H9 (cell line): ENCODE measurements at regions not wholly inside any gene's neighbourhood (a gene's known extent, or its start where the extent isn't known, plus 50 kb on each side); places are given as distances from the start of the nearest gene placed in this dataset.

ENCODE experiments used
- DNase-seq: peaks from one replicate; pipeline ENCODE4 v3.0.0-alpha.2; 2017
- H2AFZ ChIP-seq: one replicate; pipeline ENCODE4 v1.6.1; 2013; ENCODE audit warnings: mild to moderate bottlenecking, low read length, control low read depth, moderate library complexity
- H2AK5ac ChIP-seq: 2 replicates; pipeline ENCODE4 v1.6.1; 2013; ENCODE audit warnings: low read length, control low read depth, mixed read lengths; ENCODE audit not compliant: insufficient read length
- H2BK120ac ChIP-seq: one replicate; pipeline ENCODE4 v1.6.1; 2013; ENCODE audit warnings: low read depth, mild to moderate bottlenecking, low read length, control low read depth, inconsistent platforms; ENCODE audit not compliant: poor library complexity, severe bottlenecking
- H2BK12ac ChIP-seq: 2 replicates; pipeline ENCODE4 v1.6.1; 2013; ENCODE audit warnings: low read length, control low read depth, mixed read lengths, low read depth; ENCODE audit not compliant: insufficient read length
- H2BK15ac ChIP-seq: 2 replicates; pipeline ENCODE4 v1.6.1; 2013; ENCODE audit warnings: low read depth, low read length, control low read depth
- H2BK20ac ChIP-seq: one replicate; pipeline ENCODE4 v1.6.1; 2013; ENCODE audit warnings: low read depth, mild to moderate bottlenecking, low read length, control low read depth, inconsistent platforms; ENCODE audit not compliant: poor library complexity, severe bottlenecking
- H2BK5ac ChIP-seq: 2 replicates; pipeline ENCODE4 v1.6.1; 2013; ENCODE audit warnings: low read length, control low read depth, mixed read lengths; ENCODE audit not compliant: insufficient read length
- H3K14ac ChIP-seq: 2 replicates; pipeline ENCODE4 v1.6.1; 2013; ENCODE audit warnings: low read length, control low read depth; ENCODE audit not compliant: insufficient read depth
- H3K18ac ChIP-seq: 2 replicates; pipeline ENCODE4 v1.6.1; 2013; ENCODE audit warnings: low read depth, mild to moderate bottlenecking, mixed read lengths, low read length, control low read depth; ENCODE audit not compliant: insufficient read length
- H3K23ac ChIP-seq: 2 replicates; pipeline ENCODE4 v1.6.1; 2013; ENCODE audit warnings: low read length, control low read depth, mixed read lengths, low read depth; ENCODE audit not compliant: insufficient read length
- H3K23me2 ChIP-seq: 2 replicates; pipeline ENCODE4 v1.6.1; 2013; ENCODE audit warnings: low read depth, mild to moderate bottlenecking, mixed read lengths, low read length, control low read depth; ENCODE audit not compliant: insufficient read length, poor library complexity, severe bottlenecking
- H3K27ac ChIP-seq: 2 replicates; pipeline ENCODE4 v1.5.1; 2013; ENCODE audit warnings: low read length, control low read depth, mixed read lengths, low read depth; ENCODE audit not compliant: insufficient read length
- H3K27me3 ChIP-seq: 2 replicates; pipeline ENCODE4 v1.6.1; 2013; ENCODE audit warnings: low read length, control low read depth, inconsistent platforms; ENCODE audit not compliant: insufficient read depth
- H3K4ac ChIP-seq: 2 replicates; pipeline ENCODE4 v1.6.1; 2013; ENCODE audit warnings: low read depth, mild to moderate bottlenecking, control low read depth, inconsistent platforms, low read length, moderate library complexity
- H3K4me1 ChIP-seq: 2 replicates; pipeline ENCODE4 v1.6.1; 2013; ENCODE audit warnings: low read length, control low read depth, inconsistent platforms; ENCODE audit not compliant: insufficient read depth
- H3K4me2 ChIP-seq: 2 replicates; pipeline ENCODE4 v1.6.1; 2013; ENCODE audit warnings: low read length, control low read depth, mixed read lengths; ENCODE audit not compliant: insufficient read length, insufficient read depth
- H3K56ac ChIP-seq: 2 replicates; pipeline ENCODE4 v1.6.1; 2013; ENCODE audit warnings: low read depth, mild to moderate bottlenecking, mixed read lengths, low read length, control low read depth; ENCODE audit not compliant: insufficient read length
- H3K79me1 ChIP-seq: 2 replicates; pipeline ENCODE4 v1.6.1; 2013; ENCODE audit warnings: low read depth, mild to moderate bottlenecking, moderate library complexity, low read length, control low read depth, inconsistent platforms; ENCODE audit not compliant: insufficient read depth, poor library complexity, severe bottlenecking
- H3K79me2 ChIP-seq: 2 replicates; pipeline ENCODE4 v1.6.1; 2013; ENCODE audit warnings: low read length, control low read depth, inconsistent platforms; ENCODE audit not compliant: insufficient read depth
- H3K9ac ChIP-seq: 2 replicates; pipeline ENCODE4 v1.6.1; 2013; ENCODE audit warnings: low read length, control low read depth, mixed read lengths; ENCODE audit not compliant: insufficient read length; ENCODE audit errors: extremely low read depth
- H3K9me3 ChIP-seq: one replicate; pipeline ENCODE4 v1.6.1; 2013; ENCODE audit warnings: low read depth, low read length, inconsistent platforms; ENCODE audit not compliant: control insufficient read depth
- H3T11ph ChIP-seq: one replicate; pipeline ENCODE4 v1.6.1; 2013; ENCODE audit warnings: mild to moderate bottlenecking, low read length, control low read depth, inconsistent platforms
- H4K20me1 ChIP-seq: one replicate; pipeline ENCODE4 v1.6.1; 2013; ENCODE audit not compliant: control insufficient read depth, insufficient read length, insufficient read depth
- H4K5ac ChIP-seq: 2 replicates; pipeline ENCODE4 v1.6.1; 2013; ENCODE audit warnings: low read depth, mild to moderate bottlenecking, mixed read lengths, low read length, control low read depth; ENCODE audit not compliant: insufficient read length
- H4K8ac ChIP-seq: replicated peaks from 2 replicates; pipeline ENCODE4 v1.6.1; 2013; ENCODE audit warnings: low read length, control low read depth, mixed read lengths, low read depth; ENCODE audit not compliant: insufficient read length
- H4K91ac ChIP-seq: 2 replicates; pipeline ENCODE4 v1.6.1; 2013; ENCODE audit warnings: low read depth, mild to moderate bottlenecking, moderate library complexity, mixed read lengths, low read length, control low read depth; ENCODE audit not compliant: insufficient read length
- H3K27ac Mint-ChIP-seq, 3 experiments: 2 replicates in 2 of 3; 3 replicates in 1 of 3; pipeline ENCODE4 v1.8.0; 2020 to 2021; ENCODE audit warnings: mixed read lengths in 3 of 3, mild to moderate bottlenecking in 1 of 3, moderate library complexity in 1 of 3
- H3K27me3 Mint-ChIP-seq: 2 replicates; pipeline ENCODE4 v1.8.0; 2021; ENCODE audit warnings: low read depth, mild to moderate bottlenecking, moderate library complexity, mixed read lengths
- H3K36me3 Mint-ChIP-seq, 3 experiments: 2 replicates in 2 of 3; 3 replicates in 1 of 3; pipeline ENCODE4 v1.8.0; 2020 to 2021; ENCODE audit warnings: low read depth in 3 of 3, mixed read lengths in 3 of 3; ENCODE audit not compliant: insufficient read depth in 1 of 3
- H3K4me1 Mint-ChIP-seq, 2 experiments: 2 replicates each; pipeline ENCODE4 v1.8.0; 2020; ENCODE audit warnings: mixed read lengths in 2 of 2
- H3K4me3 Mint-ChIP-seq, 2 experiments: 2 replicates in 1 of 2; 3 replicates in 1 of 2; pipeline ENCODE4 v1.8.0; 2020 to 2021; ENCODE audit warnings: mild to moderate bottlenecking in 2 of 2, mixed read lengths in 2 of 2, moderate library complexity in 1 of 2
- H3K9me3 Mint-ChIP-seq, 2 experiments: 2 replicates in 1 of 2; 3 replicates in 1 of 2; pipeline ENCODE4 v1.8.0; 2020; ENCODE audit warnings: mild to moderate bottlenecking in 2 of 2, mixed read lengths in 2 of 2, moderate library complexity in 1 of 2
- WGBS: extraction: QIAGEN DNeasy Blood & Tissue Kit; methylation state at CpG from one replicate; pipeline ENCODE4 v1.1.7; 2013; ENCODE audit warnings: missing lambda C conversion rate, low lambda C conversion rate, mixed read lengths; ENCODE audit not compliant: insufficient read length; ENCODE audit errors: extremely low coverage; 5-methylcytosine and 5-hydroxymethylcytosine counted together
- TF ChIP-seq, protein P1 (sequence below): fragments of 200-600 bp; sonication (generic); conservative IDR thresholded peaks from 3 replicates; pipeline ENCODE4 v1.8.0; 2021; ENCODE audit warnings: antibody characterized with exemption, mild to moderate bottlenecking

DNA sequence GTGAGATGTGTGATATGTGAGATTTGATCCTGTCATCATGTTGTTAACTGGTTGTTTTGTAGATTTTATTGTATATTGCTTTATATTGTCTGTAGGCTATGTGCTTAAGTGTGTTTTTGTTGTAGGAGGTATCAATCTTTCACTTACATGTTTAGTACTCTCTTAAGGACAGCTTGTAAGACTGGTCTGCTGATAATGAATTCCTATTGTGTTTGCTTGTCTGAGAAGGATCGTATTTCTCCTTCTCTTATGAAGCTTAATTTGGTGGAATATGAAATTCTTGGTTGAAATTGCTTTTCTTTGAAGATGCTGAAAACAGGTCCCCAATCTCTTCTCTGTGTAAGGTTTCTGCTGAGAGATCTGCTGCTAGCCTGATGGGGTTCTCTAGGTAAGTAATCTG lies 94.5 kb upstream of the ARHGAP5 start:
- no peak overlapping the region for H2BK12ac ChIP-seq
- H4K91ac ChIP-seq, result no peak overlapping the region
- no peaks in the 10 kb centered on the region for H3K27me3 Mint-ChIP-seq
- H3K27me3 ChIP-seq, result no peaks in the 10 kb centered on the region
- H3K27ac Mint-ChIP-seq, result no peak overlapping the region
- no peak overlapping the region for H3K4me2 ChIP-seq
- H3K4ac ChIP-seq, result no peak overlapping the region
- no peak overlapping the region for H3K56ac ChIP-seq
- H2BK120ac ChIP-seq, result no peak overlapping the region
- no peaks in the 10 kb centered on the region for H3K79me1 ChIP-seq
- H3K9ac ChIP-seq, result no peak overlapping the region
- H3K4me1 ChIP-seq, result no peaks in the 10 kb centered on the region
- H4K5ac ChIP-seq, result no peak overlapping the region
- no peak overlapping the region for H3T11ph ChIP-seq
- no peak overlapping the region for H2BK5ac ChIP-seq
- H3K9me3 Mint-ChIP-seq, result peaks cover 29 to 42% of the 10 kb centered on the region in 2 experiments
- no peak overlapping the region for H2BK15ac ChIP-seq
- no peak overlapping the region for H2AK5ac ChIP-seq
- H3K23me2 ChIP-seq, result no peaks in the 10 kb centered on the region
- H3K79me2 ChIP-seq, result no peaks in the 10 kb centered on the region
- no peak overlapping the region for H3K23ac ChIP-seq
- no peak overlapping the region for H2BK20ac ChIP-seq
- H3K4me3 Mint-ChIP-seq, result no peak overlapping the region
- no peaks in the 10 kb centered on the region for H3K9me3 ChIP-seq
- H4K8ac ChIP-seq, result no peak overlapping the region
- no peak overlapping the region for H2AFZ ChIP-seq
- H3K4me1 Mint-ChIP-seq, result no peaks in the 10 kb centered on the region
- no CpG with 5 or more reads among the region's 1 CpG for WGBS
- DNase-seq, result no peak
- TF ChIP-seq, protein P1, sequence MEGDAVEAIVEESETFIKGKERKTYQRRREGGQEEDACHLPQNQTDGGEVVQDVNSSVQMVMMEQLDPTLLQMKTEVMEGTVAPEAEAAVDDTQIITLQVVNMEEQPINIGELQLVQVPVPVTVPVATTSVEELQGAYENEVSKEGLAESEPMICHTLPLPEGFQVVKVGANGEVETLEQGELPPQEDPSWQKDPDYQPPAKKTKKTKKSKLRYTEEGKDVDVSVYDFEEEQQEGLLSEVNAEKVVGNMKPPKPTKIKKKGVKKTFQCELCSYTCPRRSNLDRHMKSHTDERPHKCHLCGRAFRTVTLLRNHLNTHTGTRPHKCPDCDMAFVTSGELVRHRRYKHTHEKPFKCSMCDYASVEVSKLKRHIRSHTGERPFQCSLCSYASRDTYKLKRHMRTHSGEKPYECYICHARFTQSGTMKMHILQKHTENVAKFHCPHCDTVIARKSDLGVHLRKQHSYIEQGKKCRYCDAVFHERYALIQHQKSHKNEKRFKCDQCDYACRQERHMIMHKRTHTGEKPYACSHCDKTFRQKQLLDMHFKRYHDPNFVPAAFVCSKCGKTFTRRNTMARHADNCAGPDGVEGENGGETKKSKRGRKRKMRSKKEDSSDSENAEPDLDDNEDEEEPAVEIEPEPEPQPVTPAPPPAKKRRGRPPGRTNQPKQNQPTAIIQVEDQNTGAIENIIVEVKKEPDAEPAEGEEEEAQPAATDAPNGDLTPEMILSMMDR, result no peak
- no peak overlapping the region for H3K27ac ChIP-seq
- H3K14ac ChIP-seq, result no peak overlapping the region
- no peak overlapping the region for H3K18ac ChIP-seq
- H4K20me1 ChIP-seq, result no peaks in the 10 kb centered on the region
- peaks cover 2 to 34% (median 18%) of the 10 kb centered on the region in 3 experiments; a peak in 5 of 7 replicates for H3K36me3 Mint-ChIP-seq
